CMK (cell line): ENCODE measurements at regions not wholly inside any gene's neighbourhood (a gene's known extent, or its start where the extent isn't known, plus 50 kb on each side); places are given as distances from the start of the nearest gene placed in this dataset.
"Not testable (repeated sequence)": the region's sequence is repeated elsewhere in the genome, so short reads cannot be mapped to it uniquely, and the experiment has no call there.

Experiments
- DNase-seq: peaks from one replicate; pipeline ENCODE4 v3.0.0-alpha.2; 2010; ENCODE audit warnings: low read depth

- DNase-seq: no peak
These were observed 139.4 kb upstream of the HMGA2 start for GRCh38 chr12:65684906-65685305.

GRCh38 chr12:65685514-65685913 lies 138.8 kb upstream of the HMGA2 start:
- no peak for DNase-seq

DNA sequence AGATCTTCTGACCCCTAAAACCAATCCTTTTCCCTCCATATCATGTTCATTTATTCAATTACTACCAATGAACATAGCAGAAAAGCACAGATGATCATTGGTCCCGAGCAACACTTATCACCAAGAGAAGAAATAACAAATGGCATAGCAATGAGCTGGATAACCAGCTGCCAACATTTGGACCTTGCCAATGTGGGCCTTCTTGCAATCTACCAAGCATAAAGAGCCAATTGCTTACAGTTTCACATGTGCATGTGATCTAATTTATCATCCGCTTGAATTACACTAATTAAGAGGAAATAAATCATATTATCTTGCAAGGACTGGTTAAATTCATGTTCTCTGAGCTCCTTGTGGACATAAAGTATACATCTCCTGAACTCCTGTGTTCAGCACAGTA lies 134.8 kb upstream of the HMGA2 start:
- DNase-seq: no peak

GRCh38 chr12:65690477-65690876 lies 133.8 kb upstream of the HMGA2 start:
- DNase-seq: no peak

DNA sequence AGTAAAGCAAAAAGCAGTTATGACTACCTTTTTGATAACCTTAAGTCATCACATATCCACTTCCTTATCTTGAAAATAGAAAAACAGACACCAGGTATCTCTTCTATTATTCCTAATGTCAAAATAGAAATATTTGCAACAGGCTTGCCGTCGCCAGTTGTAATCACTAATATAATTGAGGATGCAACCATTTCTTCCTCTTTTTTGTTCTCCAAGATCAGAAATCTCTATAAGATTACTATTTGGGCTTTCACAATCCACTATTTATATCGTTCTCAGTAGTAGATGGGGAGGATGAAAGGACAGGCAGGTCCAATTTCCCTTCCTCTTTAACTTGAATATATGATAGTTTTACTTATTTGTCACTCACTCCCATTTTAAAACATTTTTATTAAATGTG lies 130.2 kb upstream of the HMGA2 start:
- no peak for DNase-seq

DNA sequence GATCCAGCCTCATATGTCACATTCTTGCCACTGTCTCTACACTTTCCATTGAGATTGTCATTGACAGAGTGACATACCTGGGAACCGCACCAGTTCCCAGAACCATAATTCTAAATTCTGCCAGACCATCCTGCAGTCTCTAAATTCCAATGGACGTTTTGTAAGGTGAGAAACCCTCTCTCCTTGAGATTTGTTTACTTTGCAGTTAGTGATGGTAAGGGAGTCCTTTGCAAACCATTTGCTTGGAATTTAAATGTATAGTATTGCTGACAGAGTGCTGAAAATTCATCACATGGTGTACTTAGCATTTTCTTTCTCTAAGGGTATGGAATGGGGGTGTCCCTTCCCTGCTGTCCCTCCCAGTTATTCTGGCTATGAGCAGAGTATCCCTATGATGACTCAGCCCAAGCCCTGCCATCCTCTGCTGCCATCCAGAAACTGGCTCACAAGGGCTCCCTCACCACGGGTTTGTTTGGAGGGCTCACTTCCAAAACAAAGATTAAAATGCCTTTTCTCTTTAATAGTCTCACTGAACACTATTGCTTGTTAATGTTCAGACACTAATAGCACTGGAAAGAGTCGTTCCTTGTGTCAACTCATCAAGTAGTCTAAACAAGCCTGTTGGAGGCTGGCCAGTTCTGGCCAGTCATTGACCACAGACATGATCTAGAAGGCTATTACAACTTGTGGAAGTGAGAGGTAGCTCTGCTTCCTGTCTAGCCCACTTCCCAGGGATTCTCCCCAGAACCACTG lies 129.0 kb upstream of the HMGA2 start:
- DNase-seq: no peak

DNA sequence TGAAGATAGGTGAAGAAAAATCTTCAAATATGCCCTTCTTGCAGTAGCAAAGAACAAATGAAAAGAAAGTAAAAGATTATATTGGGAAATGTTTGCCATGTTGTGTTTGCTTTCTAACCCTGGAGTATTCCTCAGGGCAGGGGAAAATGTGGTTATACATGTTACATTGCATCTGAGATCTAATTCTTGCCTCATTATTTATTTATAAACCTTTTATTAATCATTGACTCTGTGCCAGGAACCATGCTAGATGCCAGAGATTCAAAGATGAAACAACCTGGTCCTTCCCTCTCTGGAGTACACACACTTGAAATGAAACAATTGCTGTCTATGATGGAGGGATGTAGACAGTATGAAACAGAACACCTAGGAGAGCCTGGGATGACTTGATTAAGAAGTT lies 128.1 kb upstream of the HMGA2 start:
- no peak for DNase-seq

GRCh38 chr12:65699251-65699650 lies 125.0 kb upstream of the HMGA2 start:
- no peak for DNase-seq

GRCh38 chr12:65703176-65703575 lies 121.1 kb upstream of the HMGA2 start:
- no peak for DNase-seq

GRCh38 chr12:65705380-65705876 lies 118.9 kb upstream of the HMGA2 start:
- DNase-seq: no peak

DNA sequence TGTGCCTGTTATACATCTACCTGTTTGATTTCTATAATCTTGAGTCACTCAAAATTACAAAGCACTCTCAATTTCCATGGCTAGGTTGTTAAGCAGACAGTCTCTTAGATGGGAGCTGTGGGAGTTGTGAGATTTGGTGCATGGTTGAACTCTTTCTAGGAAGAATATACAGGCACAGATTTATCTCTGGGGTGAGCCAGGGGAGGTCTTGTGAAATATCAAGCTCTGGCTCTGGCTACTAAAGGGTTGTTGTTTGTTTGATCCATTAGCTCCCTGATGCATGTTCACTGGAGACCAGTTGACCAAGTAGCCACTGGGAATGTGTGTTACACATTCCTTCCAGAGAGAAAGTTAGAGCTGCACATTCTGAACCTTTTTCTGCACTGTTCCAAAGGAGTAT lies 117.2 kb upstream of the HMGA2 start:
- DNase-seq: no peak

DNA sequence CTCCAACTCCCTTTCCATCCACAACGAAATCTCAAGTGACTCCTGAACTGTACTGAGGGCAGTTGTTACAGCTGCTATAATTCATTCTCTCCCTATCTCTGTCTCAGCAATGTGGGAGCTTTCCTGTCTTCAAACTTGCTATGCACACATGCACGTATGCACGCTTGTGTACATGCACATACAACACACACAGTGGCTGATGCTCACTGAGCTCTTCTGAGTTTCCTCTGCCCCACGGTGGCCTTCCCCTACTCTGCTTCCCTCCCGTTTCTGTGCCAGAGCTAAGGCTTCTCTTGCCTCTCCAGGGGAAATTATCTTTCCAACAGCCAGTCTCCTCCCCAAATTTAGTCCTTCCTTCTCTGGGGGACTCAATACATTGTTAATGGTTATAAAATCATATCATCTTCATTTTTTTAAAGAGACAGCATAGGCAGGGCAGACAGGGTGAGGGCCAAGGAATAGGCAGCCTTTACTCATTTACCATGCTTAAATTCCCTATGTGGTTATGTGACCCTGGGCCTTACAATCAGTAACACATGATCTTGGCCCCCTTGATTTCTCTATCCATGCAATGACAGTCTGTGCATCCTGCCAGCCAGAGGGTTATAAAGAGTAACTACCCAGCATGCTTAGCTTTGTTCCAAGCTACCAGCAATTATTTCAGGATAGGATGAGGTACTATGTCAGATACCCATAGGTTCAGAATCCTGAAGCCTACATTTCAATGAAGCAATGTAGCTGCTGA lies 111.9 kb upstream of the HMGA2 start:
- no peak for DNase-seq

DNA sequence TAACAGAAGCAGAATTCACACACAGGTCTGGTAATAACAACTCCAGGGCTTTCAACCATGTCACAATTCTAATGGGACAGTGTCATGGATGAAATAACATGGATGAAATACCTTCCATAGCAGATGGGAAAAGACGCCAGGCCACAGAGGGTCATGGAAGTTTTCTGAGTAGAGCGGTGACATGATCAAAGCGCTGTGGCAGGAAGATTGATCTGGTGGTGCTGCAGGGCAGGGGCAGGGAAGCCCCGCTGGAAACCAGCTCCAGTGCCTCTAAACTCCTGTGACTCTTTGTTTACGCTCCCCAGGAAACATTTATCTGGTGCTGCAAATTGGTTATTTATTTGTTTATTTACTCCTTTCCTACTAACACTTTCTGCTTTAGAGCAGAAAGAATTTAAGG lies 108.3 kb upstream of the HMGA2 start:
- no peak for DNase-seq

DNA sequence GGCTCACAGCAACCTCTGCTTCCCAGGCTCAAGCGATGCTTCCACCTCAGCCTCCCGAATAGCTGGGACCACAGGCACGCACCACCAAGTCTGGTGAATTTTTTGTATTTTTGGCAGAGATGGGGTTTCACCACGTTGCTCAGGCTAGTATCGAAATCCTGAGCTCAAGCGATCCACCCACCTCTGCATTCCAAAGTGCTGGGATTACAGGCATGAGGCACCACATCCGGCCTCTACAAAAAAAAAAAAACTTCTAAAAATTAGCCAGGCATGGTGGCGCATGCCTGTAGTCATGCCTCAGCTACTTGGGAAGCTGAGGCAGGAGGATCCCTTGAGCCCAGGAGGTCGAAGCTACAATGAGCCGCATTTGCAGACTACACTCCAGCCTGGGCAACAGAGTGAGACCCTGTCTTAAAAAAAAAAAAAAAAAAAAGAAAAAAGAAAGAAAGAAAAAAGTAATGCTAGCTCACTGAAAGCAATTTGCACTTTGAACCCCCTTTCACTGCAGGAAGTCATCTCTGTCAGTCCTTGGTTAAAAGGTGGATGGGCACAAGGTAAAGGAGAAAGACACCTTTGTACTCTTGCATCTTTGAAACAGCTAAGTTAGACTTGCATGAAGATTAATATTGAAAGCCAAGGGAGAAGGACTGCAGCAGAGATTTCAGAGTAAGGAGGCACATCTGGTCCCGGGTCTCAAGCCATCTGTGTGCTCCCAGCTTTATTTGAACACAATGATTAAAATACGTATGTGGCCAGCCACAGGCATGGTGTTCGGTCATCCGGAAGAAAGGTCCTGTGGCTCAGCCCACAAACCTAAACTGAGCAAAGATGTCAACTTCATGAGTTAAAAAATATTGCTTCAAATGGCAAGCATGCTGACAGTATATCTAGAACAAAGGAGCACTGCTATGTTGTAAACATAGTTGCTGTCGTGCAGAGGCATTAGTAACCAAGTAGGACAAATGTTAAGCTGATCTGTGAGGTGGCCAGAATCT lies 103.8 kb upstream of the HMGA2 start:
- DNase-seq: no peak

- DNase-seq: no peak
These were observed 102.6 kb upstream of the HMGA2 start for GRCh38 chr12:65721541-65722190.

DNA sequence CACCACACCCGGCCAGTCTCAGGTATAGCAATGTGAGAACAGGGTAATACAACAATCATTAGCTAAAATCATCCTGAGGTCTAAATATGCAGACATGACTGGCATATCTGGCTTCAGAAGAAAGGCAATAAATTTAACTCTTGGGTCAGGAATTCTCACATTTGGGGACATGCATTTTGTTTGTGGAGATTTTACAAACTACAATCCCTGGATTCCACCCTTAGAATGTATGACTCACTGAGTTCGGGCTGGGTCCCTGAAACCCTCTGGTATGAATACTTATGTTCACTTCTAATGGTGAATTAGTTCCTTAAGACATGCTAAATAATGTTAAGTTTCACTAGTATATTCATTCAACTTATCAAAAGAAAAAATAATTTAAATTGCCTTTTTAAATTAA lies 98.9 kb upstream of the HMGA2 start:
- no peak for DNase-seq

- no peak for DNase-seq
These were observed 95.8 kb upstream of the HMGA2 start for GRCh38 chr12:65728455-65728847.

DNA sequence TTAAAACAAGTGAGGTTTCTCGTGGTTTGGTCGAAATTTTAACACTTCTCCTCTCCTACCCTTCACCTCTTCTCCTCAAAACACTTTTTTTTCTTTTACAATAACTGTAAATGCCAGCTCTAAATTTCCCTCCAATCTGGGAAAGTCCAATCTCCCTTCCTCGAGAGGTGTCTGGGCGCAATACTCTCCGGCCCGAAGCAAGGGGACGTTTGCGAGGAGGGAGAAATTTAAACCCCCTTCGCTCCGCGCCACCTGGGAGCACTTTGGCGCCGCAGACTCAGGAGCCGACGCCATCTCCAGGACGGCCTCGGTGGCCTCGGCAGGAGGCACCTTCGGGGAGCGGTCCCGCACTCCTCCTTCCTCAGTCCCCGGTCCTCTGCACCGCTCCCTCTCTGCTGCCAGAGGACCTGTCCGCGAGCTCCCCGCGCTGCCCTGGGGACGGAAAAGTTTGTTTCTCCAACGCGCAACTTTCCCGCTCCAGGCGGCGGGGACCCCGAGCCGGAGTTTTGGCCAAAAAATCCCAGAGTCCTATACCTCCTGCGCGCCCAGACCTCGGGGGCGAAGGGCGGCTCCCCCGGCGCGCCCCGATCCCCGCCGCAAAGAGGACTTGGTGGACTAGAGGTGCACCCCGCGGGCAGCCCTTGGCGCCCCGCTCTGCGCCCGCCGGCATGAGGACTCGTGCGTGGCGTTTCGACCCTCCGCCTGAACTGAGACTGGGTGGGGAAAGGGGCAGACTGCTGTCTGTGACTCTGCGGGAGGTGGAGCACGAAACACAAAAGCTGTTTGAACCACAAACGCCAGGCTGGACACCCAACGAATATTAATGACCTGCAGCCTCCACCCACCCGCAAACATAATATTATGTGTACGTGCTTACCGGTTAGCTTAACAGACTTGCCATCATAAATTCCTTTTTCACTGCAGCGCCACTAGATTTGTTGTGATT lies 95.2 kb upstream of the HMGA2 start:
- DNase-seq: no peak

GRCh38 chr12:65731771-65732170 lies 92.5 kb upstream of the HMGA2 start:
- DNase-seq: no peak

- not testable (repeated sequence) for DNase-seq
These were observed 90.6 kb upstream of the HMGA2 start for GRCh38 chr12:65733643-65734042.

DNA sequence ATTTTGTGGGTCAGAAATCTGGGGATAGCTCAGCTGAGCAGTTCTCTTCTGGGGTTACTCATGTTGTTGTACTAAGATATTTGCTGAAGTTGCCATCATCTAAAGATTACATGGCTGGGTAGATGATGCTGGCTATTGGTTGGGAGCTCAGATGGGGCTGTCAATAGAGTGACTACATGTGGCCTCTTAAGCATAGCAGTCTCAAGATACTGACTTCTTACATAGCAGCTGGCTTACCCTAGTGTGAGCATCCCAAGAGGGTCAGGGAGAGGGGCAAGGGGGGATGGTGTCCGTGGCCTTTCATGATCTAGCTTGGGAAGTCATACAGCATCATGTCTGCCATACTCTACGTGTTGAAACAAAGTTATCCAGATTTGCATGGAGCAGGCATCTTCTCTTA lies 90.1 kb upstream of the HMGA2 start:
- no peak for DNase-seq
